Astrocyte of the cerebellum (primary cell): ENCODE measurements at regions not wholly inside any gene's neighbourhood (a gene's known extent, or its start where the extent isn't known, plus 50 kb on each side); places are given as distances from the start of the nearest gene placed in this dataset.
A peak's percentile ranks its signal among the peaks of the same experiment; 100 is the strongest.
"Not testable (repeated sequence)": the region's sequence is repeated elsewhere in the genome, so short reads cannot be mapped to it uniquely, and the experiment has no call there.

ENCODE experiments used
- DNase-seq: peaks from one replicate; pipeline ENCODE4 v3.0.0-alpha.2; 2011; ENCODE audit warnings: low read depth
- H3K4me3 ChIP-seq: 2 replicates; pipeline ENCODE4 v1.5.1; 2011; ENCODE audit warnings: mild to moderate bottlenecking, low read depth, low read length, moderate library complexity
- in situ Hi-C: cut with HindIII; loops from 2 replicates; pipeline ENCODE4 v1.10.0; 2017; ENCODE audit warnings: low sequenced_read_pairs
- TF ChIP-seq, protein P1 (sequence below): IDR thresholded peaks from 2 replicates; pipeline ENCODE4 v1.5.1; 2012; ENCODE audit warnings: low read length, low read depth, moderate library complexity, mild to moderate bottlenecking; ENCODE audit errors: missing control alignments

DNA sequence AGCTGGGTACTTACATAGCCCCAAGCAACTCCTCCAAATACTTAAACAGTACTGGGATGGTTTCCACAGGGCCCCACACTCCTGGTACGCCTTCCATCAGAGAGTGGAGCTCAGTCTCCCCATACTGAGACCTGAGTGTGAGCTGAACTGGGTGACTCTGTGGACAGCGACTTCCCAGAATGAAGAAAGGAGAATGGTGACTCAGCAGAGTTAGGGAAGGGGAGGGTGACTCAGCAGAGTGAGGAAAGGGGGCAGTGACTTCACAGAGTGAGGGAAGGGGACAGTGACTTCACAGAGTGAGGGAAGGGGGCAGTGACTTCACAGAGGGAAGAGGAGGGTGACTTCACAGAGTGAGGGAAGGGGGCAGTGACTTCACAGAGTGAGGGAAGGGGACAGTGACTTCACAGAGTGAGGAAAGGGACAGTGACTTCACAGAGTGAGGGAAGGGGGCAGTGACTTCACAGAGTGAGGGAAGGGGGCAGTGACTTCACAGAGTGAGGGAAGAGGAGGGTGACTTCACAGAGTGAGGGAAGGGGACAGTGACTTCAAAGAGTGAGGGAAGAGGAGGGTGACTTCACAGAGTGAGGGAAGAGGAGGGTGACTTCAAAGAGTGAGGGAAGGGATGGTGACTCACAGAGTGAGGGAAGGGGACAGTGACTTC, 141.3 kb upstream of the PITRM1 start:
- in situ Hi-C loops, H3K4me3 ChIP-seq: not testable (repeated sequence)
- DNase-seq: peak; percentile 18

DNA sequence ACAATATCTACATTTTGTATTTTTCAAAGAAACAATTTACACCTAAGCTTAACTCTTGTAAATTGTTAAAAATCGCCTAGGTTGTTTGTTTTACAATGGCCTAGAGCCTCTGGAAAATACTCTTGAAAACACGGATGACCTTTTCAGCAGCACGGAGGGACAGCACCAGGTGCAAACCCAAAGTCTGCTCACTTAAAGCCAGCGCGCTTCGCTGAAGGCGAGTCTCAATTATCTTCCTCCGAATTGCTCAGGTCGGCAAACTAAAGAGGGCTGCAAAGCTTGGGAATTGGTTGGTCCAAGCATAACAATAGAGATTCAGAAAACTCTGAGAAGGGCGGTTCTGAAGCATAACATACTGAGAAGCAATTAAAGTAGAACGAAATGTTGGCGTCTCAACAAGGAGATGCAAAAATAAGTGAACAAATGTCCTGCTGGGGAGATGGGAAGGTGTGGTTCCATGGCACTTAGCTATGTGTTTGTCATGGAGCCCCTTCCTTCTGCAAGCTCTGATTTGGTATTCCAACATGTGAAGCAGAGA, 139.9 kb upstream of the PITRM1 start:
- in situ Hi-C loops: no loop called here
- TF ChIP-seq, protein P1, sequence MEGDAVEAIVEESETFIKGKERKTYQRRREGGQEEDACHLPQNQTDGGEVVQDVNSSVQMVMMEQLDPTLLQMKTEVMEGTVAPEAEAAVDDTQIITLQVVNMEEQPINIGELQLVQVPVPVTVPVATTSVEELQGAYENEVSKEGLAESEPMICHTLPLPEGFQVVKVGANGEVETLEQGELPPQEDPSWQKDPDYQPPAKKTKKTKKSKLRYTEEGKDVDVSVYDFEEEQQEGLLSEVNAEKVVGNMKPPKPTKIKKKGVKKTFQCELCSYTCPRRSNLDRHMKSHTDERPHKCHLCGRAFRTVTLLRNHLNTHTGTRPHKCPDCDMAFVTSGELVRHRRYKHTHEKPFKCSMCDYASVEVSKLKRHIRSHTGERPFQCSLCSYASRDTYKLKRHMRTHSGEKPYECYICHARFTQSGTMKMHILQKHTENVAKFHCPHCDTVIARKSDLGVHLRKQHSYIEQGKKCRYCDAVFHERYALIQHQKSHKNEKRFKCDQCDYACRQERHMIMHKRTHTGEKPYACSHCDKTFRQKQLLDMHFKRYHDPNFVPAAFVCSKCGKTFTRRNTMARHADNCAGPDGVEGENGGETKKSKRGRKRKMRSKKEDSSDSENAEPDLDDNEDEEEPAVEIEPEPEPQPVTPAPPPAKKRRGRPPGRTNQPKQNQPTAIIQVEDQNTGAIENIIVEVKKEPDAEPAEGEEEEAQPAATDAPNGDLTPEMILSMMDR: no peak
- no peak for DNase-seq
- H3K4me3 ChIP-seq: no peak overlapping the region

DNA sequence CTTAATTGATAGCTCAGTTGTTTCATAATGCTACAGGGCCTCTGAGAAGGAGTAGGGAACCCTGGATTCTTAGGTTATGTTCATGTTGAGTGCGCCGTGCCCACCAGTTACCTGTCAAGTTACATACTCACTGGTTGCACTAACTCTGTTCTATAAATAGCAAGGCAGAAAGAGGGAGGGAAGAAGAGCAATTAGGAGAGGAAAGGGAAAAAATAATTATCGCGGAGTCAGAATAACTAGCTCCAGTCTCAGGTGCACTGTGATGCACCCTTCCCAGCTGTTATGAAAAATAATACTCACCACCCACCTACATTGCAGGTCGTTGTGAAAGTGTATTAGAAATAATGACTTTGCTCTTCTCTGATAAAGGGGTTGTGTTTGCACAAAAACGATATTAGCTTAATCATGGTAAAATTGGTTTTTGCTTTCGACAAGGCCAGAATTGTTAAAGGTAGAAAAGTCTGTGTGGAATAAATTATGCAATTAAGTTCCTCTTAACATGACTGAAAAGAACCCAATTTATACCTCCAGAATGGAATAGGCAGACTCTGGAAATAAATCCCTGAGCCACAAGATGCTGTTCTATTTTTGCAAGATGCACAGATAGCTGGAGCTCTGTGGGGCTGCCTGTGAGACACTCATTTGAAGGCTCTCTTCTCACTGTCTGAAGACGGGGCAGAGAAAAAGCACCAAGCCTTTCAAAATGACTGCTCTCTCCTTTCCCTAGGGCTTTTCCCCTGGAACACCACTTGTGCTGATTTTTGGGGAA, 137.6 kb upstream of the PITRM1 start:
- in situ Hi-C loops: no loop called here
- DNase-seq: no peak
- TF ChIP-seq, protein P1: no peak
- H3K4me3 ChIP-seq: no peak overlapping the region

- in situ Hi-C loops: no loop called here
- TF ChIP-seq, protein P1: no peak
- no peak for DNase-seq
- no peak overlapping the region for H3K4me3 ChIP-seq
Measured at GRCh38 chr10:3306050-3306449, 133.5 kb upstream of the PITRM1 start.

- no peak overlapping the region for H3K4me3 ChIP-seq
- TF ChIP-seq, protein P1: no peak
- in situ Hi-C loops: no loop called here
- no peak for DNase-seq
Measured at GRCh38 chr10:3295582-3296151, 123.1 kb upstream of the PITRM1 start.

DNA sequence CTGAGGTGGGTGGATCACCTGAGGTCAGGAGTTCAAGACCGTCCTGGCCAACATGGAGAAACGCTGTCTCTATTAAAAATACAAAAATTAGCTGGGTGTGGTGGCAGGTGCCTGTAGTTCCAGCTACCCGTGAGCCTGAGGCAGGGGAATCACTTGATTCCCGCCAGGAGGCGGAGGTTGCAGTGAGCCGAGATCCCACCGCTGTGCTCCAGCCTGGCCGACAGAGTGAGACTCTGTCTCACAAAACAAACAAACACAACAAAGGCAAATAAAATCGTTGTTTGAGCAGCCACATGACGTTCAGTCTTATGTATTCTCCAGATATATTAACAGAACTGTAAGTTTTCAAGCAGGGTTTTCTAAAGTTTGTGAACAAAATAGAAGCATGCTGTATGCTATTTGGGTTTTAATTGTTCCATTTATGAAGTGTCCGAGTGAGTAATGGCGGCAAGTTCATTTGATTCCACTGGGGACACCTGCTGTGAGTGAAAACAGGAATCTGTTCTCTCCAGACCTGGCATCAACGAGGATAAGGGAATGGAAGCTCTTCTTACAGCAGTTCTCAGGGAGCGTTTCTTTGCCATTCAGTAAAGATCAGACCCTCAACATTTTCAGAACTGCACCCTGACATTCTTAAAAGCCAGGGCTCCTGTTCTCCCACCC, 122.5 kb upstream of the PITRM1 start:
- TF ChIP-seq, protein P1: no peak
- no peak overlapping the region for H3K4me3 ChIP-seq
- no peak for DNase-seq
- in situ Hi-C loops: no loop called here
